ENCODE measurements at regions not wholly inside any gene's neighbourhood (a gene's known extent, or its start where the extent isn't known, plus 50 kb on each side); places are given as distances from the start of the nearest gene placed in this dataset.

DNA sequence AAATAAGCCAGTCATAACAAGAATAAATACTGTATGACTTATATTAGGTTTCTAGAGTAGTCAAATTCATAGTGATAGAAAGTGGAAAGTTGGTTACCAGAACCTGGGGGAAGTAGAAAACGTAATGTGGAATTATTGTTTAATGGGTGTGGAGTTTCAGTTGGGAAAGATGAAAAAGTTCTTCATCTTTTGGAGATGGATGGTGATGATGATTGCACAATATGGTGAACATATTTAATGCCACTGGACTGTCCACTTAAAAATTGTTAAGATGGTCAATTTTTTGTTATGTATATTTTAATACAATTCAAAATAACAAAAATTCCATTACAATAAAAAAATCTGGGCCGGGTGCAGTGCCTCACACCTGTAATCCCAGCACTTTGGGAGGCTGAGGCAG lies 289.6 kb downstream of the ZIC3 start:
- Mint-ChIP-seq H3K27ac (no peak overlapping the region), H3K4me1 (no peaks in the 10 kb centered on the region), H3K4me3 (no peak overlapping the region), H3K27me3 (no peaks in the 10 kb centered on the region), H3K9me3 (ENCODE audit: insufficient read depth) (no peaks in the 10 kb centered on the region)
- Histone ChIP-seq H3K27me3 (replicated peaks in 1 of 4; ENCODE audit: control extremely low read depth in 1 of 4, control insufficient read depth in 3 of 4, insufficient read depth in 4 of 4, low read length in 3 of 4) (no peaks in the 10 kb centered on the region), H3K79me2 (ENCODE audit: control insufficient read depth, insufficient read depth, low read length) (no peaks in the 10 kb centered on the region), H3K9ac (ENCODE audit: low read length) (no peak overlapping the region), H3K27ac (ENCODE audit: low read length in 2 of 2) (no peak overlapping the region), H3K4me2 (replicated peaks; ENCODE audit: low read depth, low read length, poor library complexity, severe bottlenecking) (no peak overlapping the region), H2AFZ (ENCODE audit: insufficient read depth, low read depth, low read length, poor library complexity, severe bottlenecking) (no peak overlapping the region), H3K36me3 (replicated peaks in 1 of 2; ENCODE audit: control extremely low read depth in 1 of 2, control insufficient read depth in 1 of 2, extremely low read depth in 1 of 2, insufficient read depth in 2 of 2, low read length in 1 of 2) (no peaks in the 10 kb centered on the region), H3K9me3 (ENCODE audit: control extremely low read depth in 1 of 3, control insufficient read depth in 2 of 3, insufficient read depth in 1 of 3, low read length in 2 of 3) (no peaks in the 10 kb centered on the region), H3K4me3 (ENCODE audit: control extremely low read depth in 1 of 5, extremely low read depth in 1 of 5, insufficient read depth in 1 of 5, low read depth in 2 of 5, low read length in 4 of 5) (no peak overlapping the region), H4K20me1 (ENCODE audit: control insufficient read depth, insufficient read depth, low read length, poor library complexity, severe bottlenecking) (no peaks in the 10 kb centered on the region), H3K4me1 (ENCODE audit: control insufficient read depth in 2 of 2, insufficient read depth in 2 of 2, low read length in 2 of 2) (no peaks in the 10 kb centered on the region)
- ChIA-PET CTCF (no interaction called here), POLR2A (no interaction called here)
- no peak for DNase-seq
- 50% methylated on average over 1 of the region's 2 CpGs for WGBS (ENCODE audit: insufficient coverage)
- TF ChIP-seq, protein P1, sequence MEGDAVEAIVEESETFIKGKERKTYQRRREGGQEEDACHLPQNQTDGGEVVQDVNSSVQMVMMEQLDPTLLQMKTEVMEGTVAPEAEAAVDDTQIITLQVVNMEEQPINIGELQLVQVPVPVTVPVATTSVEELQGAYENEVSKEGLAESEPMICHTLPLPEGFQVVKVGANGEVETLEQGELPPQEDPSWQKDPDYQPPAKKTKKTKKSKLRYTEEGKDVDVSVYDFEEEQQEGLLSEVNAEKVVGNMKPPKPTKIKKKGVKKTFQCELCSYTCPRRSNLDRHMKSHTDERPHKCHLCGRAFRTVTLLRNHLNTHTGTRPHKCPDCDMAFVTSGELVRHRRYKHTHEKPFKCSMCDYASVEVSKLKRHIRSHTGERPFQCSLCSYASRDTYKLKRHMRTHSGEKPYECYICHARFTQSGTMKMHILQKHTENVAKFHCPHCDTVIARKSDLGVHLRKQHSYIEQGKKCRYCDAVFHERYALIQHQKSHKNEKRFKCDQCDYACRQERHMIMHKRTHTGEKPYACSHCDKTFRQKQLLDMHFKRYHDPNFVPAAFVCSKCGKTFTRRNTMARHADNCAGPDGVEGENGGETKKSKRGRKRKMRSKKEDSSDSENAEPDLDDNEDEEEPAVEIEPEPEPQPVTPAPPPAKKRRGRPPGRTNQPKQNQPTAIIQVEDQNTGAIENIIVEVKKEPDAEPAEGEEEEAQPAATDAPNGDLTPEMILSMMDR (IDR thresholded peaks at IDR 0.05): no peak
- no peak for TF ChIP-seq EZH2 (IDR thresholded peaks at IDR 0.05; ENCODE audit: borderline replicate concordance, insufficient read depth, low read depth, low read length, poor library complexity, severe bottlenecking)
- intact Hi-C loops (cut with micrococcal nuclease): no loop called here
- ATAC-seq (ENCODE audit: low read depth): no peak

DNA sequence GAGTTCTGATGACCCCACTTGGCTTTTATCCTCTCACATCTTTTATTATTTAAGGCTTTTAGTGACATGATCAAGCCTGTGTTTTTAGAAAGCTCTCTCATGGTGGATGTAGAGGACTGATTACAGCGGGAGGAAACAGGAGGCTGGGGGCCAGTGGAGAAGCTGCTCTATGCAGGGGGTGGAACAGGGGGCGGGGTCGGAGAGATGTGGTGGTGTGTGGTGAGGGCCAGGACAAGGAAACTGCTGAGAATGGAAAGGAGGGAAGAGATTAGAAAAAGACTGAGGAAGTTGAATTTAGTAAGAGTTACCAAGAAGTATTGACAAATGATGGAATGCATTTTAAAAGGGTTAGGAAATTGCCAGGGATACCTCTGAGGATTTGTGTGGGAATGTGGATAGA lies 292.2 kb downstream of the ZIC3 start:
- Histone ChIP-seq H3K27me3 (replicated peaks in 1 of 4; ENCODE audit: control extremely low read depth in 1 of 4, control insufficient read depth in 3 of 4, insufficient read depth in 4 of 4, low read length in 3 of 4) (no peaks in the 10 kb centered on the region), H3K9ac (ENCODE audit: low read length) (no peak overlapping the region), H3K4me2 (replicated peaks; ENCODE audit: low read depth, low read length, poor library complexity, severe bottlenecking) (no peak overlapping the region), H3K4me3 (ENCODE audit: control extremely low read depth in 1 of 5, extremely low read depth in 1 of 5, insufficient read depth in 1 of 5, low read depth in 2 of 5, low read length in 4 of 5) (no peak overlapping the region), H3K27ac (ENCODE audit: low read length in 2 of 2) (no peak overlapping the region), H3K79me2 (ENCODE audit: control insufficient read depth, insufficient read depth, low read length) (no peaks in the 10 kb centered on the region), H3K4me1 (ENCODE audit: control insufficient read depth in 2 of 2, insufficient read depth in 2 of 2, low read length in 2 of 2) (no peaks in the 10 kb centered on the region), H4K20me1 (ENCODE audit: control insufficient read depth, insufficient read depth, low read length, poor library complexity, severe bottlenecking) (no peaks in the 10 kb centered on the region), H3K9me3 (ENCODE audit: control extremely low read depth in 1 of 3, control insufficient read depth in 2 of 3, insufficient read depth in 1 of 3, low read length in 2 of 3) (no peaks in the 10 kb centered on the region), H2AFZ (ENCODE audit: insufficient read depth, low read depth, low read length, poor library complexity, severe bottlenecking) (no peak overlapping the region), H3K36me3 (replicated peaks in 1 of 2; ENCODE audit: control extremely low read depth in 1 of 2, control insufficient read depth in 1 of 2, extremely low read depth in 1 of 2, insufficient read depth in 2 of 2, low read length in 1 of 2) (no peaks in the 10 kb centered on the region)
- CTCF ChIA-PET: no interaction called here
- 23% methylated on average over 3 of the region's 3 CpGs for WGBS (ENCODE audit: insufficient coverage)
- ATAC-seq (ENCODE audit: low read depth): no peak
- Mint-ChIP-seq H3K27ac (no peak overlapping the region), H3K9me3 (ENCODE audit: insufficient read depth) (no peaks in the 10 kb centered on the region), H3K4me1 (no peaks in the 10 kb centered on the region), H3K27me3 (no peaks in the 10 kb centered on the region), H3K4me3 (no peak overlapping the region)
- intact Hi-C loops (cut with micrococcal nuclease): no loop called here
- no peak for DNase-seq
- POLR2A ChIA-PET: no interaction called here
- TF ChIP-seq, protein P1 (IDR thresholded peaks at IDR 0.05): no peak
- no peak for TF ChIP-seq EZH2 (IDR thresholded peaks at IDR 0.05; ENCODE audit: borderline replicate concordance, insufficient read depth, low read depth, low read length, poor library complexity, severe bottlenecking)
